HCT116 (cell line): ENCODE measurements at regions not wholly inside any gene's neighbourhood (a gene's known extent, or its start where the extent isn't known, plus 50 kb on each side); places are given as distances from the start of the nearest gene placed in this dataset.

ENCODE experiments used
- CBX3 ChIP-seq: IDR thresholded peaks from 2 replicates; pipeline ENCODE4 v1.6.1; 2012; ENCODE audit warnings: low read depth
- EZH2 ChIP-seq: fragments of 200-600 bp; sonication (generic); IDR thresholded peaks from 2 replicates; pipeline ENCODE4 v1.6.1; 2017; ENCODE audit warnings: antibody characterized with exemption, mixed run types
- FOSL1 ChIP-seq: IDR thresholded peaks from 2 replicates; pipeline ENCODE4 v1.6.1; 2012; ENCODE audit warnings: low read depth
- JUND ChIP-seq: IDR thresholded peaks from 2 replicates; pipeline ENCODE4 v1.6.1; 2012
- POLR2AphosphoS5 ChIP-seq: IDR thresholded peaks from 2 replicates; pipeline ENCODE4 v1.6.1; 2011; ENCODE audit warnings: mild to moderate bottlenecking, low read depth, low read length, moderate library complexity
- RAD21 ChIP-seq: IDR thresholded peaks from 2 replicates; pipeline ENCODE4 v1.6.1; 2012; ENCODE audit warnings: low read depth, mild to moderate bottlenecking
- SP1 ChIP-seq: IDR thresholded peaks from 2 replicates; pipeline ENCODE4 v1.6.1; 2012; ENCODE audit warnings: low read depth
- ZNF274 ChIP-seq: fragments of 200-500 bp; sonication (Bioruptor generic); IDR thresholded peaks from 2 replicates; pipeline ENCODE4 v1.6.1; 2014; ENCODE audit warnings: mild to moderate bottlenecking, low read depth, low read length, inconsistent platforms
- TF ChIP-seq, protein P1 (sequence below), 3 experiments: fragments of 200-600 bp in 1 of 3; sonication (generic) in 1 of 3; IDR thresholded peaks in 2 of 3; conservative IDR thresholded peaks in 1 of 3; 2 replicates each; pipeline ENCODE4 v1.5.1; 2012 to 2017; ENCODE audit warnings: low read depth in 2 of 3, low read length in 2 of 3, antibody characterized with exemption in 1 of 3, borderline replicate concordance in 1 of 3, control low read depth in 1 of 3, mild to moderate bottlenecking in 1 of 3, mixed read lengths in 1 of 3, mixed run types in 1 of 3, moderate library complexity in 1 of 3; ENCODE audit not compliant: insufficient read depth in 1 of 3

DNA sequence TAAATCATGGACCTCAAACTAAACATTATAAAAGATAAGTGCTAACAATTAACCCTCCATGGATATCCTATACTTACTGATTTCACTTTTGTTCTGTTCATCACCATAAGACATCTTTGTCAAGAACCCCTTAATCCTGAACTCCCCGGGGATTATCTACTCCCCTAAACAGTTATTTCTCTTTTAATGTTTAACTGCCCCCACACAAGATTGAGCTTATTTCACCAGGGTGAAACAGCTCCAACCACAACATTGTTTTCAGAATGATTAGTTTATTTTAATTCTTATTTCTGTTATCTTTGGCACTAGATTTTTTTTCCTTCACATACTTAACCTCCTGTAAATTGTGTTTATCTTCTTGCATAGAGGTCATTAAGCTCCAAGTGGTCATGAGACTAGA lies 103.2 kb upstream of the HCN1 start:
- TF ChIP-seq, protein P1, sequence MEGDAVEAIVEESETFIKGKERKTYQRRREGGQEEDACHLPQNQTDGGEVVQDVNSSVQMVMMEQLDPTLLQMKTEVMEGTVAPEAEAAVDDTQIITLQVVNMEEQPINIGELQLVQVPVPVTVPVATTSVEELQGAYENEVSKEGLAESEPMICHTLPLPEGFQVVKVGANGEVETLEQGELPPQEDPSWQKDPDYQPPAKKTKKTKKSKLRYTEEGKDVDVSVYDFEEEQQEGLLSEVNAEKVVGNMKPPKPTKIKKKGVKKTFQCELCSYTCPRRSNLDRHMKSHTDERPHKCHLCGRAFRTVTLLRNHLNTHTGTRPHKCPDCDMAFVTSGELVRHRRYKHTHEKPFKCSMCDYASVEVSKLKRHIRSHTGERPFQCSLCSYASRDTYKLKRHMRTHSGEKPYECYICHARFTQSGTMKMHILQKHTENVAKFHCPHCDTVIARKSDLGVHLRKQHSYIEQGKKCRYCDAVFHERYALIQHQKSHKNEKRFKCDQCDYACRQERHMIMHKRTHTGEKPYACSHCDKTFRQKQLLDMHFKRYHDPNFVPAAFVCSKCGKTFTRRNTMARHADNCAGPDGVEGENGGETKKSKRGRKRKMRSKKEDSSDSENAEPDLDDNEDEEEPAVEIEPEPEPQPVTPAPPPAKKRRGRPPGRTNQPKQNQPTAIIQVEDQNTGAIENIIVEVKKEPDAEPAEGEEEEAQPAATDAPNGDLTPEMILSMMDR (IDR thresholded peaks at IDR 0.05 in 2 of 3, conservative IDR thresholded peaks at IDR 0.05 in 1 of 3; ENCODE audit: borderline replicate concordance in 1 of 3, insufficient read depth in 1 of 3, low read depth in 2 of 3, low read length in 2 of 3): no peak
- TF ChIP-seq RAD21 (no peak), ZNF274 (no peak), FOSL1 (no peak), EZH2 (no peak), SP1 (no peak), JUND (no peak), CBX3 (no peak), POLR2AphosphoS5 (no peak)
